MM.1S (cell line): ENCODE measurements at regions not wholly inside any gene's neighbourhood (a gene's known extent, or its start where the extent isn't known, plus 50 kb on each side); places are given as distances from the start of the nearest gene placed in this dataset.
"Not testable (repeated sequence)": the region's sequence is repeated elsewhere in the genome, so short reads cannot be mapped to it uniquely, and the experiment has no call there.

Experiments used
- DNase-seq: peaks from one replicate; pipeline ENCODE4 v3.0.0-alpha.2; 2015
- H2AFZ ChIP-seq: fragments of 300-600 bp; sonication (generic); 2 replicates; pipeline ENCODE4 v1.6.0; 2016; ENCODE audit warnings: antibody characterized with exemption, low read length
- H3F3A ChIP-seq: fragments of 300-600 bp; sonication (generic); 2 replicates; pipeline ENCODE4 v1.6.1; 2016; ENCODE audit warnings: mild to moderate bottlenecking, antibody characterized with exemption, low read length, moderate library complexity, mixed read lengths; ENCODE audit not compliant: insufficient read depth
- H3K27ac ChIP-seq: fragments of 300-600 bp; sonication (generic); 2 replicates; pipeline ENCODE4 v1.5.1; 2016; ENCODE audit warnings: mild to moderate bottlenecking, low read length
- H3K27me3 ChIP-seq: fragments of 300-600 bp; sonication (generic); replicated peaks from 2 replicates; pipeline ENCODE4 v1.6.0; 2016; ENCODE audit warnings: low read length; ENCODE audit not compliant: insufficient read depth
- H3K36me3 ChIP-seq: fragments of 300-600 bp; sonication (generic); replicated peaks from 2 replicates; pipeline ENCODE4 v1.6.1; 2016; ENCODE audit warnings: mild to moderate bottlenecking, low read length, mixed read lengths; ENCODE audit not compliant: insufficient read depth
- H3K4me1 ChIP-seq: fragments of 300-600 bp; sonication (generic); 2 replicates; pipeline ENCODE4 v1.6.1; 2016; ENCODE audit warnings: low read length, mixed read lengths
- H3K4me2 ChIP-seq: fragments of 300-600 bp; sonication (generic); 2 replicates; pipeline ENCODE4 v1.6.0; 2016; ENCODE audit warnings: low read depth, low read length
- H3K4me3 ChIP-seq: fragments of 300-600 bp; sonication (generic); 2 replicates; pipeline ENCODE4 v1.5.1; 2016; ENCODE audit warnings: low read length, mixed read lengths
- H3K79me2 ChIP-seq: fragments of 300-600 bp; sonication (generic); 2 replicates; pipeline ENCODE4 v1.6.1; 2016; ENCODE audit warnings: mixed run types, low read length, mixed read lengths
- H3K9ac ChIP-seq: fragments of 300-600 bp; sonication (generic); 2 replicates; pipeline ENCODE4 v1.6.1; 2016; ENCODE audit warnings: low read length, mixed read lengths
- H3K9me2 ChIP-seq: fragments of 300-600 bp; sonication (generic); replicated peaks from 2 replicates; pipeline ENCODE4 v1.6.1; 2016; ENCODE audit warnings: mild to moderate bottlenecking, low read length, mixed read lengths; ENCODE audit not compliant: insufficient read depth
- H3K9me3 ChIP-seq: fragments of 300-600 bp; sonication (generic); replicated peaks from 2 replicates; pipeline ENCODE4 v1.6.1; 2016; ENCODE audit warnings: mild to moderate bottlenecking, low read length, mixed read lengths; ENCODE audit not compliant: insufficient read depth
- H4K20me1 ChIP-seq: fragments of 300-600 bp; sonication (generic); 2 replicates; pipeline ENCODE4 v1.6.1; 2016; ENCODE audit warnings: mild to moderate bottlenecking, low read length, moderate library complexity, mixed read lengths; ENCODE audit not compliant: insufficient read depth
- CTCF ChIP-seq: fragments of 300-600 bp; sonication (generic); IDR thresholded peaks from 2 replicates; pipeline ENCODE4 v1.5.1; 2016; ENCODE audit warnings: antibody characterized with exemption, low read length, mixed read lengths
- EZH2 ChIP-seq: fragments of 300-600 bp; sonication (generic); optimal IDR thresholded peaks from 2 replicates; pipeline ENCODE3; 2017; ENCODE audit warnings: low read depth, mild to moderate bottlenecking, antibody characterized with exemption, low read length, mixed read lengths
- EZH2phosphoT487 ChIP-seq: fragments of 300-600 bp; sonication (generic); IDR thresholded peaks from 2 replicates; pipeline ENCODE4 v1.6.1; 2018; ENCODE audit warnings: antibody characterized with exemption, low read length

GRCh38 chrX:45401923-45402322, 201.2 kb upstream of the DIPK2B start:
- no peak overlapping the region; the same call in 1 of the 2 replicates for H3K27ac ChIP-seq
- no peaks in the 10 kb centered on the region for H3K27me3 ChIP-seq
- H3K4me2 ChIP-seq, result peak overlapping the region; percentile 18; the same call in 1 of the 2 replicates
- H3K79me2 ChIP-seq, result no peaks in the 10 kb centered on the region
- H3K9me2 ChIP-seq, result no peaks in the 10 kb centered on the region
- no peaks in the 10 kb centered on the region for H4K20me1 ChIP-seq
- H3K9me3 ChIP-seq, result no peaks in the 10 kb centered on the region
- H3K4me3 ChIP-seq, result no peak overlapping the region
- H3K4me1 ChIP-seq, result peaks cover 10% of the 10 kb centered on the region
- no peaks in the 10 kb centered on the region for H3K36me3 ChIP-seq
- no peak overlapping the region for H3K9ac ChIP-seq
- H3F3A ChIP-seq, result no peaks in the 10 kb centered on the region
- 0 out of 2 replicates have a peak overlapping the region, but pooled peaks have one; percentile 27 for H2AFZ ChIP-seq
- no peak for TF ChIP-seq CTCF
- TF ChIP-seq EZH2, result no peak
- TF ChIP-seq EZH2phosphoT487, result no peak
- DNase-seq, result peak; percentile 61

- H3K27me3 ChIP-seq, H3K9ac ChIP-seq, H4K20me1 ChIP-seq, H3K36me3 ChIP-seq, H3K9me3 ChIP-seq, H3K4me2 ChIP-seq, H2AFZ ChIP-seq, H3K79me2 ChIP-seq, H3F3A ChIP-seq, H3K4me3 ChIP-seq, H3K4me1 ChIP-seq, H3K27ac ChIP-seq, DNase-seq, H3K9me2 ChIP-seq: not testable (repeated sequence)
Measured at GRCh38 chrX:45400951-45401725, 200.5 kb upstream of the DIPK2B start.

GRCh38 chrX:45400027-45400779, 199.5 kb upstream of the DIPK2B start:
- Histone ChIP-seq H3K4me3 (no peak overlapping the region), H4K20me1 (no peaks in the 10 kb centered on the region), H3F3A (no peaks in the 10 kb centered on the region), H3K4me1 (peaks cover 10% of the 10 kb centered on the region), H3K27me3 (no peaks in the 10 kb centered on the region), H3K9me2 (no peaks in the 10 kb centered on the region), H3K36me3 (no peaks in the 10 kb centered on the region), H3K9ac (no peak overlapping the region), H3K79me2 (no peaks in the 10 kb centered on the region), H3K9me3 (no peaks in the 10 kb centered on the region), H3K4me2 (no peak overlapping the region), H2AFZ (no peak overlapping the region), H3K27ac (no peak overlapping the region)
- TF ChIP-seq EZH2 (no peak), EZH2phosphoT487 (no peak), CTCF (no peak)
- DNase-seq, result no peak
